H9 (cell line): ENCODE measurements at regions not wholly inside any gene's neighbourhood (a gene's known extent, or its start where the extent isn't known, plus 50 kb on each side); places are given as distances from the start of the nearest gene placed in this dataset.

Experiments used
- DNase-seq: peaks from one replicate; pipeline ENCODE4 v3.0.0-alpha.2; 2017
- H2AFZ ChIP-seq: one replicate; pipeline ENCODE4 v1.6.1; 2013; ENCODE audit warnings: mild to moderate bottlenecking, low read length, control low read depth, moderate library complexity
- H2AK5ac ChIP-seq: 2 replicates; pipeline ENCODE4 v1.6.1; 2013; ENCODE audit warnings: low read length, control low read depth, mixed read lengths; ENCODE audit not compliant: insufficient read length
- H2BK120ac ChIP-seq: one replicate; pipeline ENCODE4 v1.6.1; 2013; ENCODE audit warnings: low read depth, mild to moderate bottlenecking, low read length, control low read depth, inconsistent platforms; ENCODE audit not compliant: poor library complexity, severe bottlenecking
- H2BK12ac ChIP-seq: 2 replicates; pipeline ENCODE4 v1.6.1; 2013; ENCODE audit warnings: low read length, control low read depth, mixed read lengths, low read depth; ENCODE audit not compliant: insufficient read length
- H2BK15ac ChIP-seq: 2 replicates; pipeline ENCODE4 v1.6.1; 2013; ENCODE audit warnings: low read depth, low read length, control low read depth
- H2BK20ac ChIP-seq: one replicate; pipeline ENCODE4 v1.6.1; 2013; ENCODE audit warnings: low read depth, mild to moderate bottlenecking, low read length, control low read depth, inconsistent platforms; ENCODE audit not compliant: poor library complexity, severe bottlenecking
- H2BK5ac ChIP-seq: 2 replicates; pipeline ENCODE4 v1.6.1; 2013; ENCODE audit warnings: low read length, control low read depth, mixed read lengths; ENCODE audit not compliant: insufficient read length
- H3K14ac ChIP-seq: 2 replicates; pipeline ENCODE4 v1.6.1; 2013; ENCODE audit warnings: low read length, control low read depth; ENCODE audit not compliant: insufficient read depth
- H3K18ac ChIP-seq: 2 replicates; pipeline ENCODE4 v1.6.1; 2013; ENCODE audit warnings: low read depth, mild to moderate bottlenecking, mixed read lengths, low read length, control low read depth; ENCODE audit not compliant: insufficient read length
- H3K23ac ChIP-seq: 2 replicates; pipeline ENCODE4 v1.6.1; 2013; ENCODE audit warnings: low read length, control low read depth, mixed read lengths, low read depth; ENCODE audit not compliant: insufficient read length
- H3K23me2 ChIP-seq: 2 replicates; pipeline ENCODE4 v1.6.1; 2013; ENCODE audit warnings: low read depth, mild to moderate bottlenecking, mixed read lengths, low read length, control low read depth; ENCODE audit not compliant: insufficient read length, poor library complexity, severe bottlenecking
- H3K27ac ChIP-seq: 2 replicates; pipeline ENCODE4 v1.5.1; 2013; ENCODE audit warnings: low read length, control low read depth, mixed read lengths, low read depth; ENCODE audit not compliant: insufficient read length
- H3K27me3 ChIP-seq: 2 replicates; pipeline ENCODE4 v1.6.1; 2013; ENCODE audit warnings: low read length, control low read depth, inconsistent platforms; ENCODE audit not compliant: insufficient read depth
- H3K4ac ChIP-seq: 2 replicates; pipeline ENCODE4 v1.6.1; 2013; ENCODE audit warnings: low read depth, mild to moderate bottlenecking, control low read depth, inconsistent platforms, low read length, moderate library complexity
- H3K4me1 ChIP-seq: 2 replicates; pipeline ENCODE4 v1.6.1; 2013; ENCODE audit warnings: low read length, control low read depth, inconsistent platforms; ENCODE audit not compliant: insufficient read depth
- H3K4me2 ChIP-seq: 2 replicates; pipeline ENCODE4 v1.6.1; 2013; ENCODE audit warnings: low read length, control low read depth, mixed read lengths; ENCODE audit not compliant: insufficient read length, insufficient read depth
- H3K56ac ChIP-seq: 2 replicates; pipeline ENCODE4 v1.6.1; 2013; ENCODE audit warnings: low read depth, mild to moderate bottlenecking, mixed read lengths, low read length, control low read depth; ENCODE audit not compliant: insufficient read length
- H3K79me1 ChIP-seq: 2 replicates; pipeline ENCODE4 v1.6.1; 2013; ENCODE audit warnings: low read depth, mild to moderate bottlenecking, moderate library complexity, low read length, control low read depth, inconsistent platforms; ENCODE audit not compliant: insufficient read depth, poor library complexity, severe bottlenecking
- H3K79me2 ChIP-seq: 2 replicates; pipeline ENCODE4 v1.6.1; 2013; ENCODE audit warnings: low read length, control low read depth, inconsistent platforms; ENCODE audit not compliant: insufficient read depth
- H3K9ac ChIP-seq: 2 replicates; pipeline ENCODE4 v1.6.1; 2013; ENCODE audit warnings: low read length, control low read depth, mixed read lengths; ENCODE audit not compliant: insufficient read length; ENCODE audit errors: extremely low read depth
- H3K9me3 ChIP-seq: one replicate; pipeline ENCODE4 v1.6.1; 2013; ENCODE audit warnings: low read depth, low read length, inconsistent platforms; ENCODE audit not compliant: control insufficient read depth
- H3T11ph ChIP-seq: one replicate; pipeline ENCODE4 v1.6.1; 2013; ENCODE audit warnings: mild to moderate bottlenecking, low read length, control low read depth, inconsistent platforms
- H4K20me1 ChIP-seq: one replicate; pipeline ENCODE4 v1.6.1; 2013; ENCODE audit not compliant: control insufficient read depth, insufficient read length, insufficient read depth
- H4K5ac ChIP-seq: 2 replicates; pipeline ENCODE4 v1.6.1; 2013; ENCODE audit warnings: low read depth, mild to moderate bottlenecking, mixed read lengths, low read length, control low read depth; ENCODE audit not compliant: insufficient read length
- H4K8ac ChIP-seq: replicated peaks from 2 replicates; pipeline ENCODE4 v1.6.1; 2013; ENCODE audit warnings: low read length, control low read depth, mixed read lengths, low read depth; ENCODE audit not compliant: insufficient read length
- H4K91ac ChIP-seq: 2 replicates; pipeline ENCODE4 v1.6.1; 2013; ENCODE audit warnings: low read depth, mild to moderate bottlenecking, moderate library complexity, mixed read lengths, low read length, control low read depth; ENCODE audit not compliant: insufficient read length
- H3K27ac Mint-ChIP-seq, 3 experiments: 2 replicates in 2 of 3; 3 replicates in 1 of 3; pipeline ENCODE4 v1.8.0; 2020 to 2021; ENCODE audit warnings: mixed read lengths in 3 of 3, mild to moderate bottlenecking in 1 of 3, moderate library complexity in 1 of 3
- H3K27me3 Mint-ChIP-seq: 2 replicates; pipeline ENCODE4 v1.8.0; 2021; ENCODE audit warnings: low read depth, mild to moderate bottlenecking, moderate library complexity, mixed read lengths
- H3K36me3 Mint-ChIP-seq, 3 experiments: 2 replicates in 2 of 3; 3 replicates in 1 of 3; pipeline ENCODE4 v1.8.0; 2020 to 2021; ENCODE audit warnings: low read depth in 3 of 3, mixed read lengths in 3 of 3; ENCODE audit not compliant: insufficient read depth in 1 of 3
- H3K4me1 Mint-ChIP-seq, 2 experiments: 2 replicates each; pipeline ENCODE4 v1.8.0; 2020; ENCODE audit warnings: mixed read lengths in 2 of 2
- H3K4me3 Mint-ChIP-seq, 2 experiments: 2 replicates in 1 of 2; 3 replicates in 1 of 2; pipeline ENCODE4 v1.8.0; 2020 to 2021; ENCODE audit warnings: mild to moderate bottlenecking in 2 of 2, mixed read lengths in 2 of 2, moderate library complexity in 1 of 2
- H3K9me3 Mint-ChIP-seq, 2 experiments: 2 replicates in 1 of 2; 3 replicates in 1 of 2; pipeline ENCODE4 v1.8.0; 2020; ENCODE audit warnings: mild to moderate bottlenecking in 2 of 2, mixed read lengths in 2 of 2, moderate library complexity in 1 of 2
- CTCF ChIP-seq: fragments of 200-600 bp; sonication (generic); conservative IDR thresholded peaks from 3 replicates; pipeline ENCODE4 v1.8.0; 2021; ENCODE audit warnings: antibody characterized with exemption, mild to moderate bottlenecking
- WGBS: extraction: QIAGEN DNeasy Blood & Tissue Kit; methylation state at CpG from one replicate; pipeline ENCODE4 v1.1.7; 2013; ENCODE audit warnings: missing lambda C conversion rate, low lambda C conversion rate, mixed read lengths; ENCODE audit not compliant: insufficient read length; ENCODE audit errors: extremely low coverage; 5-methylcytosine and 5-hydroxymethylcytosine counted together

GRCh38 chr5:52457810-52458209 is 329.9 kb upstream of the ITGA1 start:
- Histone ChIP-seq H2BK15ac (no peak overlapping the region), H3K9me3 (no peaks in the 10 kb centered on the region), H3K4me1 (no peaks in the 10 kb centered on the region), H3K18ac (no peak overlapping the region), H2BK20ac (no peak overlapping the region), H3K23ac (no peak overlapping the region), H3K27ac (no peak overlapping the region), H3K14ac (no peak overlapping the region), H3K4ac (no peak overlapping the region), H3K23me2 (no peaks in the 10 kb centered on the region), H3K27me3 (no peaks in the 10 kb centered on the region), H3K56ac (no peak overlapping the region), H2AK5ac (no peak overlapping the region), H3T11ph (no peak overlapping the region), H4K91ac (no peak overlapping the region), H4K5ac (no peak overlapping the region), H2BK12ac (no peak overlapping the region), H4K20me1 (no peaks in the 10 kb centered on the region), H2AFZ (no peak overlapping the region), H3K9ac (no peak overlapping the region), H2BK5ac (no peak overlapping the region), H3K79me2 (no peaks in the 10 kb centered on the region), H4K8ac (no peak overlapping the region), H3K79me1 (no peaks in the 10 kb centered on the region), H3K4me2 (no peak overlapping the region), H2BK120ac (no peak overlapping the region)
- H3K27ac Mint-ChIP-seq: peak overlapping the region in 1 of 3 experiments; percentile 9; a peak in 1 of 7 replicates
- no peak for DNase-seq
- no CpG with 5 or more reads among the region's 2 CpGs for WGBS
- H3K36me3 Mint-ChIP-seq: no peaks in the 10 kb centered on the region
- peaks cover 14 to 23% of the 10 kb centered on the region in 2 experiments for H3K4me1 Mint-ChIP-seq
- no peak overlapping the region for H3K4me3 Mint-ChIP-seq
- no peaks in the 10 kb centered on the region for H3K27me3 Mint-ChIP-seq
- no peaks in the 10 kb centered on the region for H3K9me3 Mint-ChIP-seq
- TF ChIP-seq CTCF: no peak
